Activated CD8-positive, alpha-beta memory T cell treated with anti-CD3 and anti-CD28 coated beads, Interleukin-2, amount 50 U/mL, for 24 hours (primary cell): ENCODE measurements at regions not wholly inside any gene's neighbourhood (a gene's known extent, or its start where the extent isn't known, plus 50 kb on each side); places are given as distances from the start of the nearest gene placed in this dataset.
"Not testable (repeated sequence)": the region's sequence is repeated elsewhere in the genome, so short reads cannot be mapped to it uniquely, and the experiment has no call there.

Source experiments
- DNase-seq: peaks from one replicate; pipeline ENCODE4 v3.0.0-alpha.2; 2020; ENCODE audit errors: extremely low read depth

- no peak for DNase-seq
Measured at GRCh38 chr7:32223721-32224120, 153.5 kb upstream of the PDE1C start.

- DNase-seq, result no peak
Measured at GRCh38 chr7:32223071-32223650, 153.0 kb upstream of the PDE1C start.

GRCh38 chr7:32222251-32222900 is 152.2 kb upstream of the PDE1C start:
- DNase-seq, result no peak

GRCh38 chr7:32221736-32222135 is 151.5 kb upstream of the PDE1C start:
- no peak for DNase-seq

- no peak for DNase-seq
Measured at GRCh38 chr7:32221056-32221455, 150.8 kb upstream of the PDE1C start.

GRCh38 chr7:32219831-32220230 is 149.6 kb upstream of the PDE1C start:
- DNase-seq, result not testable (repeated sequence)

GRCh38 chr7:32219416-32219815 is 149.2 kb upstream of the PDE1C start:
- no peak for DNase-seq

GRCh38 chr7:32218741-32219288 is 148.6 kb upstream of the PDE1C start:
- DNase-seq, result no peak

GRCh38 chr7:32218154-32218467 is 147.9 kb upstream of the PDE1C start:
- no peak for DNase-seq

- DNase-seq, result no peak
Measured at GRCh38 chr7:32217341-32218153, 147.3 kb upstream of the PDE1C start.

GRCh38 chr7:32216759-32217158 is 146.6 kb upstream of the PDE1C start:
- DNase-seq, result no peak

GRCh38 chr7:32215697-32216096 is 145.5 kb upstream of the PDE1C start:
- DNase-seq, result no peak

- DNase-seq, result no peak
Measured at GRCh38 chr7:32214913-32215312, 144.7 kb upstream of the PDE1C start.

GRCh38 chr7:32212321-32212720 is 142.1 kb upstream of the PDE1C start:
- no peak for DNase-seq

- DNase-seq, result no peak
Measured at GRCh38 chr7:32206987-32207386, 136.8 kb upstream of the PDE1C start.

GRCh38 chr7:32206488-32206887 is 136.3 kb upstream of the PDE1C start:
- no peak for DNase-seq

GRCh38 chr7:32205298-32205824 is 135.2 kb upstream of the PDE1C start:
- not testable (repeated sequence) for DNase-seq

- DNase-seq, result no peak
Measured at GRCh38 chr7:32204361-32205018, 134.3 kb upstream of the PDE1C start.

GRCh38 chr7:32200646-32201045 is 130.4 kb upstream of the PDE1C start:
- DNase-seq, result no peak

- no peak for DNase-seq
Measured at GRCh38 chr7:32194537-32194936, 124.3 kb upstream of the PDE1C start.

GRCh38 chr7:32191305-32191704 is 121.1 kb upstream of the PDE1C start:
- no peak for DNase-seq

GRCh38 chr7:32179567-32179966 is 109.4 kb upstream of the PDE1C start:
- DNase-seq, result no peak
